GM21717 (cell line): ENCODE measurements at regions not wholly inside any gene's neighbourhood (a gene's known extent, or its start where the extent isn't known, plus 50 kb on each side); places are given as distances from the start of the nearest gene placed in this dataset.

Experiments
- ATAC-seq: cut with Tn5 transposase; IDR thresholded peaks from one replicate; pipeline ENCODE4 v1.9.1; 2021; ENCODE audit warnings: mild to moderate bottlenecking, moderate library complexity; ENCODE audit not compliant: unreplicated experiment

DNA sequence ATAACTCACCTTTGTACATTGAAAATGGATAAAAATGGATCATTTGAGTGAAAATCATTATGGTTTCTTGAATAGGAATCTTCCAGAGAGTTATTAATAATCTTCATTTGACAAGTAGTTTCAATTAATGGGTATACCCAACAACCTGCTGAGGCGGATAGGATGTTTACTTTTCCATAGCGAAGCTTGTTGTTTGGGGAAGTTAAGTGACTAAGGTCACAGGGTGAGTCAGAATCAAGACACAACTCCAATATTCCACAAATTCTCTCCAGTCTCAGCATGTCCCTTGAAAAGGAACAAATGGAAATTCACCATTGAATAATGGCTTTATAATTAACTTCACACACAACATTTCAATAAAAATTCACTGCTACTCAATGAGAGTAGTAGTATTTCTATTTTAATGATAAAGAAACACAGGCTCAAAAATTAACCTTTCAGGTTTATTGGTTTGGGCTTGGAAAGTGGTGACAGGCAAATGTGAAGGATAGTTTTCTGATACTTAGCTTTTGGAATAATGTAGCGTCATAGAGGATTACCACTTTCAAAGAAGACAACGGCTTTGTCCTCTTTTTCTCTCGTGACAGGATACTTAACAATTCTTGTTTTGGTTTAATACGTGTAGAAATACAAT is 211.3 kb downstream of the GPD2 start:
- no peak for ATAC-seq

DNA sequence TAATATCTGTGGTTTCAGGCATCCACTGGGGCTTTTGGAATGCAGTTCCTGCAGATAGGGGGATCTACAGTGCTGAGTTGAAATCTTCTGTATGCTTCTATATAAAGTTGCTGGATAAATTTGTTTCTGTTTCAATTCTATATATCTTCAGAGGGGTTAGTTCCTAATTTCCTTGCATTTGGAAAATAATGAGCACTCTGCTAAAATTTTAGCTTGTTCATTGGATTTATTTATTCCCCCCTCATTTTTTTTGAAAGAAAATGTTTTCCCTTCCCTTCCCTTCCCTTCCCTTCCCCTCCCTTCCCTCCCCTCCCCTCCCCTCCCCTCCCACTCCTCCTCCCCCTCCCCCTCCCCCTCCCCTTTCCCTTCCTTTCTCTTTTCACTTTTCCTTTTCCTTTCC is 212.3 kb downstream of the GPD2 start:
- no peak for ATAC-seq

DNA sequence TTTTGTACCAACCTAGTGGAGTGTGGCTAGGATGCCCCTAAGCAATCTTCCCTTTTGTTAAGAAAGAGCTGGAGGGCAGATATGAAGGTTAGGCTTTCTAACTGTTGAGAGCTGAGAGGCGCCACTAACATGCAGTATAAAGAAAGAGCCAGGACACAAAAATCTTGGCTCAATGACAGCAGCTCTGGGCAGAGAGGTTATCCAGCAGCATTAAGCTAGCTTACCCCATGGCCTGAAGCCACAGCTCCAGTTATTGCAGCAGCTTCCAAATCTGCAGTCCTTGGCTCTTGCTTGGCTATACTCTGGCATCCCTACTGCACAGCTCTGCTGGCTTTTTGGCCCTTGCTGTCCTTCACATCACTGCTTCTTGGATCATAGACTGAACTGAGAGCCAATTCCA is 213.4 kb downstream of the GPD2 start:
- no peak for ATAC-seq

DNA sequence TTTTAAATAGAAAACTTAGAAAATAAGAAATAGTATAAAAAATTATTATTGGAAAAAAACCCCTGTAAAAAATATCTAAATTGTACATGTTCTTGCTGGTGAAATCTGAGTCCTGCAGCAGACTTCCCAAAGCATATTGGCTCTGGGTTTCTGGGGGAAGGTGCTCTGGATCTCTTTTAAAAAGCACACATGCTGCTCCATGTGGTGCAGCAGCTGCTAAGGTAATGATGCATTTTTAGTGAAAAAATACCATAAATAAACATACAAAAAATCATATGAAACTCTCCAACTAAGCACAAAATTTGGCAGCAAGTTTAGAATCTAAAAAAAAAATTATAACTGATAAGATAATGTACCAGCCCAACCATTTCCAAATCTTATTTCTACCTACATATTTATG is 216.5 kb downstream of the GPD2 start:
- ATAC-seq: no peak

DNA sequence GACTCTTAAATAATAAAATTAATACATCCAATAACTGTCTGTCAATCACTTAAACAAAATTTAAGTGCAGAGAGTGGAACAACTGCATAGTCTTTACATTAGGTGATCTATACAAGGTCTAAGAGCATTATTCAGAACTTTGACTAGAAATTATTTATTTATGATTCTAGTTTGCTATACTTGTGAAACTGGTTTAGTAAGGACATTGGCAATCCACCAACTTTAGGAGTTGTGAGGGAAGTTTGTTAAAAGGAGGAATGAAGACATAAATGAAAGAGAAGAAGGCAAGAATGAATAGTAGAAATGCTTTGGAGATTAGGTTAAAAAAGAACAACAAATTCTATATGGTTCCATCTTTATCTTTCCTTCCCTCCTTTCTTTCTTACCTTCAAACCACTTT is 217.5 kb downstream of the GPD2 start:
- no peak for ATAC-seq

DNA sequence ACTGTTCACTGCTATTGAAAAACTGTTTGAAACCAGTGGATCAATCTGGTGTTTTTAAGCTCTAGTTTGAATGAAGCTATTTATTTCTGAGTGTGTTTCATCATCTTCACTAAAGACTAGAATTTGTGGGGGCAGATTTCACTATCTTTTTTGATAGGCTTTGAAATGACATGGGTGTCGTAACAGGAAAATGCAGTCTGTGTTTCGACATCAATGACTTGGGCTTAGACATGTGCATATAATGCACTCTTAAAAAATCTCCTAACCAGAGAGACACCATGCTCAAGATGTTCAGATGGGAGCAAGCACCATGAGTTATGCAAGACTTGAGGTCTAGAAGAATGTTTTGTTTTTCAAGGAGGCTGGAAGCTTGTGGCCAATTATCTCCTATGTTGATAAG is 221.6 kb downstream of the GPD2 start:
- no peak for ATAC-seq

DNA sequence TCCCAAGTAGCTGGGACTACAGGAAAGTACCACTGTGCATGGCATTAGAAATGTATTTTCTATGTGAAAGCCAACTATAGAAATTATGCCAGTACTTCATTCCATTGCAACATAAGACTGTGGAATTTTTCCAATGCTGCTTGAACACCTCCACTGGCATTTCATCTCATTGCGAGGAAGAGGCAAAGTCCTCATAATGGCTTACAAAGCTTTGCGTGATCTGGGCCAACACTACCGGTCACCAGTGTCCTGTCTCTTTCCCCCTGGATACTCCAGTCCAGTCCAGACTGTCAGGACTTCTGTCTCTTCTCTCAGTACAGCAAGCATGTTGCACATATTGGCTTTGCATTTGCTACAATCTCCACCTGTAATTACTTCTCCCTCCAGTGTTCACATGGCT is 223.5 kb downstream of the GPD2 start:
- ATAC-seq: no peak

DNA sequence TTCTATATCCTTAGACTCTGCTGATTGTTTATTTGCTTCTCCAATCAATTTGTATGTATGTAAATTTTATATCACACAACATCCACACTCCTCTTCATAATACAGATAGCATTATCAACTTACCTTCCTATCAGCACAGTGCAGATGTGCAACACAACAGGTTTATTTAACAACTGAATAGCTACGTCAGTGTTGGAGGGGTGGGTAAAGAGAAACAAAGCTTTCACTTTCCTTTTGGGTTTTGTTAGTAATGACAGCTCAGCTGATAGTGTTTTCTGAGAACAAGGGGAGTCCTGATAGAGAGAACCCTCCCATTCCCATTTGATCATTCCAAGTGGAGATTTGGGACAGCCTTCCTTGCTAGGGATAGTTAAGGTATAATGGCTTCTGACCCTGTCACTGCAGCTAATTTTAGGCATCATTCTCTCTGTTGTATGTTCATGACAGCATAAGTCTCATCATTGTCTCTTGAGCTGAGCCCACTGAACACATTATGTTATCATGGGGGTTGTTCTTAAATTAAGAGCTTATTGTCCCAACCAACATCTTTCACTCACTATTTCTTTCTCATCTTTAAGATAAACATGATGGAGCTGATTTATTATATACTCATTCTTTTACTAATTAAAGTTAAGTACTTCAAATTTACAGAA is 227.7 kb downstream of the GPD2 start:
- peak; percentile 95 for ATAC-seq

DNA sequence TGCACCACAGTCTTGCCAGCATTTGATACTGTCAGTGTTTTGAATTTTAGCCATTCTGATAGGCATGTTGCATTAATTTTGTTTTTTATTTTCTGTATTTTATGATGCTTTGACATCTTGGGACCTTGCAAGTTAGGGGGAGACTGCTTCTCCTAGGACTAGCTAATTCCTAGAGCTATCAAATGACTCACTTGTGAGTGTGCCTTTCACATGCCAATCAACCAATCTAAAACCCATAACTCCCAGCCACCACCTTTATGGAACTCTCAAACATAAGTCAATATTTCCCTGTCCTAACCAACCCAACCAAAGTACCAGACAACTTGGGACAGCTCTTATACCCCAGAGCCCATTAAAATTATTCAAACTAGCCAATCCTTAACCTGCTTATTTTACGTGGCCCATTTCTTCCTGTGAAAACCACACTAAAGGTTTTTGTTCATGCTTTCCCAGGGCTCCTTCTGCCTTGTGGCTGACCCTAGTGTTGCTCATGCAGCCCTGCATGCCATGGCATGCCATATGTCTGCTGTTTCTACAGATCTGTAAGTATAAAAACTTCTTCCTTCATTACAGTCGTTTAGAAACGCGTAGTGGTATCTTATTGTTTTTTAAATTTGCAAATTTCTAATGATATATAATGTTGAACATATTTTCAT is 230.1 kb downstream of the GPD2 start:
- no peak for ATAC-seq

DNA sequence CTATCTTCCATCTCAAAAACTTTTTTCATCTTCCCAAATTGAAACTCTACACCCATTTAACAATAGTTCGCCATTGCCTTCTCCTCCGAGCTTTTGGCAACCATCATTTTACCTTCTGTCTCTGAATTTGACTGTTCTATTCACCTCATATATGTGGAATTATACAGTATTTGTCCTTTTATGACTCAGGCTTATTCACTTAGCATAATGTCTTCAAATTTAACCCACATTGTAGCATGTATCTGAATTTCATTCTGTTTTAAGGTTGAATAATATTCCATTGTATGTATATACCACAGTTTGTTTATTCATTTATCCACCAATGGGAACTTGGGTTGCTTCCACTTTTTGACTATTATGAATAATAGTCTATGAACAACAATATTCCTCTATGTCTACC is 233.9 kb downstream of the GPD2 start:
- no peak for ATAC-seq

DNA sequence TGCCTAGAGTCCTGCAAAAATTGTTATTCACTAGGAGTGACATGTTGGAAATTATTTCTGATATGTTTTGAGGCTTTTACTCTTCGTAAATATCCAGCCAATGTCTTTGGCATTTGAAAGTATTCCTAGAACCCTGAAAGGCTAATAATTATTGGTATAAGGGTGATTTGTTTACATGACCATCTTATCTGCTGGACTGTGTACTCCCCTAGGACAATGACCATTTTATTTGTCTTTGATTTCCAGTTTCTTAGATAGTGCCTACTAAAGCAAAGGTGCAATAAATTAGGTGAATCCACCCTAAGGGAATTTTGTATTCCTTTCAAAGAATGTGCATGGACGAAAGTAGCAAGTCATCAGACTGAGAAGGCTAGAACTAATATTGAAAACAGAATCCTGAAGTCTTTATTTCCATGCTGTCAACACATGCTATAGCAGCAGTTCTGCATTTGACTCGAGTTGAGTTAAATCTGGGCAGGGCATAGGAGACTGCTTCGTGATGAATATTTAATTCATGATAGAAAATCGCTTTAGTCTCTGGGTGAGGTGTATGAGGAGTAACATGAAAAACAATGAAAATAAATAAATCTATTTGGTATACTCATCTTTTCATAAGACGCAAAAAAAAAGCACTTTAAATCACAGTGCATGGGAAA is 235.7 kb downstream of the GPD2 start:
- ATAC-seq: no peak

DNA sequence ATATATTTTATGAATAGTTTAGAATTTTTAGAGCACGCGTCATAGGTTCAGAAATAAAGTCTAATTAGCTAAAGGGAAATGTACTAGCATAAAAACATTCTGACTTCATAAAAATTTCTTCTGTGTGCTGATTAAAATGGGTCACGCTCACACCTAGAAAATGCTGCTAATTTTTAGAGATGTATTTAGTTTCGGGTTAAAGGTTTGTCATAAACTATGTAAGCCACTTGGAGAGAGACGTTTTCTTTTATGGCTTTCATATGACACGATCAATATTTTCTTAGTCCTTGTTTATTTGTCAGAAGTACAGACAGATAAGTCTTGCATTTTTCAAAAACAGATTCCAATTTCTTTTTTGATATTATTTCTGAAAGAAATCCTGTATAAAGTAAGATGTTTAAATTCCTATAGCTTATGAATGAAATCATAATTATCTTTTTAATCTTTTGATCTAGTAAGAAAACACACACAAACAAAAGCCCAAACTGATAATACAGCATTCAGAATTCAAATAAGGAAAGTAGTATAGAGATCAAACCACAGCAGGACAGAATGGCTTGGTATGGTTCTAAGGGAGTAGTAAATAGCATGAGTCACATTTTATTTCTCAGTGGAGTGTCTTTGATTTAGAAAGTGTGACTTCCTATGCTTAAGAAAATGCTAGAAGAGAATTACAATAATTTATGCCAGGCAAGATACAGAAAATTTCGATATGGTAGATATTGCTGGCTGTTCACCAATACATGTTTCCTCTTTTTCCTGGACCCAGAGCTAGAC is 236.6 kb downstream of the GPD2 start:
- no peak for ATAC-seq

DNA sequence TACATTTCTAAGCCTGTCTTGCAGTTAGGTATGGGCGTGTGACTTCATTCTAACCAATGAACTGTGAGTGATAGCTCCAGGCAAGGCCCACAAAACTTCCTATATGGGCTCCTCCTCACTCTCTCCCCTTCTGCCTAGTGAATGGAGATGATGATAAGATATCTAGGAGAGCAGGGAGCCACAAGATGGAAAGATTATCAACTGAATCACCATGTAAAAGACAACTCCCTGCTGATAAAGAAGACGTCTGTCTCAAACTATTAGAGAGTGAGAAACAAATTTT is 237.1 kb downstream of the GPD2 start:
- ATAC-seq: no peak

DNA sequence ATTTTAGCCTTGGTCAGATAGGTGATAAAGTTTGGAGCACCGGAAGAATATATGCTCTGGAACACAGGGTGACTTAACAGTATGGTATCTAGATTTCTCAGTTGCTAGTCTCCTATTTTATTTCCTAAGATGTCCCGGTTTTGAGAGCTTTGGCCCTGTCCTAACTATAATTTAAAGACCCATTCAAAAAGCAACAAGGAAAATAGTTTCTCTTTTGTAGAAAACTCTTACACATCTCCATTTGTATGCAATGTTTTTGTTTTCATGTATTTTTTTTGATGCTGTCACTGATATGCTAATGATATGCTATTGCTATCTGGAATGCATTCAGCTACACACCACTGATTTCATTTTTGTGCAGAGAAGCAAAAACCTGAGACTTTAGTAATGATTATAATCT is 237.8 kb downstream of the GPD2 start:
- ATAC-seq: no peak

DNA sequence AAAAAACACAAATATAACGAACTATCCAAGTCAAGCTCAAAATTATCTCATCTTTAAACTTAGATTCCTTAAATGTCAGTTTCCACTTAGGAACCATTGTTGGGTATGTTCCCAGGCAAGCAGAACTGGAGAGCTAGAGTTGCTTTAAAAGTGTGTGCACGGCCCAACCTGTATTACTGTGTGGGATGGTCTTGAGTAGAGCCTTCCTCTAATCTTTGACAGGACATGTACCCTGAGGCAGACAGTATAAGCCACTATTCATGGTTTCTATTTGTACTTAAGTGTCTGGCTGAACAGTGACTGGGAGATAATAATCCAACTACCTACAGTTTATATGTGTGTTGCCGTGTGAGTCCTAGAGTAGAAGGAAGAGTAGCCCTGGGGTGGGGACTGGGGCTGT is 239.7 kb downstream of the GPD2 start:
- ATAC-seq: no peak

DNA sequence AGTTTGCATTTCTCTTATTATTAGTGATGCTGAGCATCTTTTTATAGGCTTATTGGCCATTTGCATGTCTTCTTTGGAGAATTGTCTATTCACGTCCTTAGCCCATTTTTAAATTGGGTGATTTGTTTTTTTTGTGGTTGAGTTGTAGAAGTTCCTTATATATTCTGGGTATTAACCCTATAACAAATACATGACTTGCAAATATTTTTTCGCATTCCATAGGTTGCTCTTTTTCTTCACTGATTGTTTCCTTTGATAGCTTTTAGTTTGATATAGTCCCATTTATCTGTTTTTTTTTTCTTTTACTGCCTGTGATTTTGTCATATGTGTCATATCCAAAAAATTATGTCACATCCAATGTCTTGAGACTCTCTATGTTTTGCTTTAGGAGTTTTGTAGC is 243.6 kb downstream of the GPD2 start:
- ATAC-seq: no peak

DNA sequence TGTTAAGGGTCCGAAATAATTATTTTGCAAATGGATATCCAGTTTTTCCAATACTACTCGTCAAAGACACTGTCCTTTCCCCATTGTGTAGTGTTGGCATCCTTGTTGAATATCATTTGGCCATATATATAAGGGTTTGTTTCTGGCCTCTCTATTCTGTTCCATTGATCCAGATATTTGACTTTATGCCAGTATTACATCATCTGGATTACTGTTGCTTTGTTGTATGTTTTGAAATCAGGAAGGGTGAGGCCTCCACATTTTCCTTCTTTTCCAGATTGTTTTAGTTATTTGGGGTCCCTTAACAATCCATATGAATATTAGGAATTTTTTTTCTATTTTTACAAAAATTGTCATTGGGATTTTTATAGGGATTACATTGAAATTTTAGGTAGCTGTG is 244.1 kb downstream of the GPD2 start:
- no peak for ATAC-seq

DNA sequence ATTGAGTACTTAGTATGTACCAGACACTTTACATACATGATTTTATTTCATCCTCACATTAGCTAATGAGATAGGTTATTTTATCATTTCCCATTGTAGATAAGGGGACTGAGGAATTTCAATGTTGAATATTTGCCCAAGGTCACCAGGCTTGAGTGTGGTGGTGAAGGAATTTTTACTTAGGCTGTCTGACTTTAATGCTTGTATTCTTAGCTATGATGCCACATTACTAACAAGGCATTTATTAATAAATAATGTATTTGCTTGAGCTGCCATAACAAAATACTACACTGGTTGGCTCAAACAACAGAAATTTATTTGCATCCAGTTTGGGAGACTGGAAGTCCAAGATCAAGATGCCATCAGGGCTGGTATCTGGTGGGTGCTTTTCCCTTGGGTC is 250.9 kb downstream of the GPD2 start:
- no peak for ATAC-seq

DNA sequence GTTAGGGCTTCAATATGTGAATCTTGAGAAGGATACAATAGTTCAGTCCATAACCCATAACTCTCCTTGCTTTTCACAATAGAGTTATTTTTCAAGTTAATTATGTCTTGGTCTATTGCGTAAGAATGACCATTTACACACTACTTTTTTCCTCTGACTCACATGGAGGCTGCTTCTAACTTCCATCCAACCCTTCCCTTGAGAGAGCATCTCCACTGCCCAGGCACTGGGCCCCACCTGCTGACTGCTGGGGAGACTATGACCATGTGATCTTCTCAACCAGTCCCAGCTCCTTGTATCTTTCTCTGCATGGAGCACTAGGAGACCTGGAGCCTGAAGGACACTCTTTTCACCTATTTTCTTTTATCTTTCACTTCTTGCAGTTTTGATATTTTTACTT is 251.5 kb downstream of the GPD2 start:
- no peak for ATAC-seq

DNA sequence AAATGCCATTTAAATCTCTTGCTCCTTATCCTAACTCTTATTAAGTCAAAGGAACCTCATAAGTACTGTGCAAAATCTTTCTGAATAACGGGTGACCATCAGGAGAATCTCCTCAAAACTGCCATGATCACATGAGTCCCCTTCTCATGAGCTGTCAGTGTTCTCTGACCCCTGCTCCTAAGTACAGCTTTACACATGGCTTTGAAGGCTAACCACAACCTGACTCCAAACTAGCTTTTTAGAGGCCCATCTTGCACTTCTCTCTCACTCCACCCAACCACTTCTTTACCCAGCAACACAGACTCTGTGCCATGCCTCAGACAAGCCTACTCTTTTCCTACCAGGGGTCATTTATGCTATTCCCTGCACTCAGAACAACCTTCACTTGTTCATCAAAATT is 253.8 kb downstream of the GPD2 start:
- no peak for ATAC-seq

DNA sequence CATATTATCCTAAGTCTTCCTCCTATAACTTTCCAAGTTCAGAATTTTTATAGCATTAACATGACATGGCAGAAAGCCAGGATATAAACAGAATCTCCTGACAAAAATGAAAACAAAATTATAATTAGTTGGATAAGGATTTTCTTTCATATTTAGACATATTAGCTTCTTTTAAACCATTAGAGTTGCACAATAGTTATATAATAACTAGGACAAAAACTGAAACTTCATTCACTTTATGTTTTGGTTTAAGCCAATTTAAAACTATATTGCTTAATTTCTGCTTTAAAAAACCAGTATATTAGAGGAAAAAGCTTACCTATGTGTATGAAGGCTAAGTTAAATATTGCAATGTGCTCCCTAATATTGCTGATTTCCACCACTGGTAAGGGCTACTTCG is 254.8 kb downstream of the GPD2 start:
- ATAC-seq: no peak

DNA sequence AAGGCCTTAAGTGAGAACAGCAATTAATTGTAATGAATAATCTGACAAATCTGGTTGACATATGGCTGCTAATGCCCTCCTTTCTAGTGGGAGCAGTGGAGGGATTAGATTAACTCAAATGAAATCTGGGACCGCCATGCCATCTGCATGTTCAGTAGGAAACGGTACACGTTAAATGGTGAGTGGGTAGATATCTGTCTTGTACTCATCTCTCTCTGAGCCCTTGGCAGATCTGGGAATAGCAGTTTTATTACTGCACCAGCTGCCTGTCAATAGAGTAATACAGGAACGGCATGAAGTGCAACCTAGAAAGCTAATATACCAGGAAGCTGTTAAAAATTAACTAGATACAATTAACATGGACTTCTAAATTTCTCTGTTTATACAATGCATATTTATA is 258.8 kb downstream of the GPD2 start:
- ATAC-seq: no peak
